Breast epithelium (tissue), 3 donors: ENCODE measurements at regions not wholly inside any gene's neighbourhood (a gene's known extent, or its start where the extent isn't known, plus 50 kb on each side); places are given as distances from the start of the nearest gene placed in this dataset.

Source experiments
- CTCF ChIP-seq, 3 donors: fragments of 450-650 bp; IDR thresholded peaks; one replicate each; pipeline ENCODE4 v1.5.1; 2016 to 2017; ENCODE audit warnings: antibody characterized with exemption in 3 of 3, mild to moderate bottlenecking in 3 of 3, moderate library complexity in 3 of 3
- POLR2AphosphoS5 ChIP-seq, 3 donors: sonication (generic); formaldehyde crosslinking; IDR thresholded peaks; one replicate each; pipeline ENCODE4 v1.6.1; 2017; ENCODE audit warnings: antibody characterized with exemption in 3 of 3

DNA sequence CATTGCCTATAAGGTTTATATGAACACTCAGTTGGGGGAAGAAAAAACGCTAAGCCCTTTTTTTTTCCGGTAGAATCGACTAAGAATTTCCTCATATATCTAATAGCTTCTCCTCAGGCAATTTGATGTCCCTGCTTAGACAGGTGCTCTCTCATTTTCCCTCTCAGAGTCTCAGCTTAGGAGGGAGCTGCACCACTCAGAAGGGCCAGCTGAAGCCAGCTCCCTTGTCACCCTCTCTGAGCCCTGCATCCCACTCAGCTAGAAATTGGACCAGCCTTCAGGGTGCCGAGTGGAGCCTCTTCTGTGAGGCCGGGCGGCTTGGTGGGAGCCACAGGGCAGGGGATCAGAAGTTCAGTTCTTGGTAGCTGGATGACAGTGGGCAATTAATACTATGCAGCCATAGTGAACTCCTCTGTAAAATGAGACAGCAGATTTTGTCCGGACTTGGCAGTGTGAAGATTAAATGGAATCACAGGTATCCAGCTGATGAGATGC lies 368.5 kb downstream of the MAFB start:
- no peak for TF ChIP-seq CTCF (IDR thresholded peaks at IDR 0.05)
- TF ChIP-seq POLR2AphosphoS5 (IDR thresholded peaks at IDR 0.05), result no peak
